ENCODE measurements at regions not wholly inside any gene's neighbourhood (a gene's known extent, or its start where the extent isn't known, plus 50 kb on each side); places are given as distances from the start of the nearest gene placed in this dataset.

DNA sequence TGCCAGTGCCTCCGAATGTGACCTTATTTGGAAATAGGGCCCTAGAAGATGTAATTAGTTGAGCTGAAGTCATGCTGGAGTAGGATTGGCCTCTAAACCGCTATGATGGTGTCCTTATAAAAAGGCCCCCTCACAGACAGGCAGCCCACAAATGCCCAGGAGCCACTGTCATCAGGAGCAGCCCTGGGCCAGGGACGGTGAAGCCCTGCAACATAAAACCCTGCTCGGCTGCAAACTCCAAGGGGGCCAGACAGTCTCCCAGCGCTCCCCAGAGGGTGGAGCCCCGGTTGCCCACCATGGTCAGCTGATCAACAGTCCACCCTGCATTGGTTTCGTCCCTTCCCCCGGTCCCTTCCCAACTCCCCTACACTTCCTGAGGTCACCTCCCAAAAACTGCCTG, 351.7 kb downstream of the FOXL1 start:
- no peaks in the 10 kb centered on the region for H3K4me1 ChIP-seq (ENCODE audit: insufficient read depth, low read length, poor library complexity, severe bottlenecking)
- no peak overlapping the region for H3K4me3 ChIP-seq (ENCODE audit: low read depth, low read length, poor library complexity, severe bottlenecking)
- H3K4me2 ChIP-seq (ENCODE audit: low read length) = no peak overlapping the region
- H2AFZ ChIP-seq (ENCODE audit: low read length) = no peak overlapping the region
- no peak overlapping the region for H3K27ac ChIP-seq (ENCODE audit: low read depth, low read length, poor library complexity, severe bottlenecking)
- BruUV-seq (replicated peaks) = no TSS peak
- H4K20me1 ChIP-seq (ENCODE audit: insufficient read depth, low read length) = no peaks in the 10 kb centered on the region
- intact Hi-C loops (cut with micrococcal nuclease; ENCODE audit: unreplicated experiment) = no loop called here
- no peaks in the 10 kb centered on the region for H3K79me2 ChIP-seq (ENCODE audit: insufficient read depth, low read depth, low read length)
- DNase-seq (ENCODE audit: low spot score) = no peak
- TF ChIP-seq EZH2phosphoT487 (IDR thresholded peaks at IDR 0.05; ENCODE audit: borderline replicate concordance, low read depth, low read length) = no peak
- TF ChIP-seq CTCF (conservative IDR thresholded peaks at IDR 0.05; ENCODE audit: low read length) = no peak
- ChIA-PET POLR2A (no interaction called here), CTCF (ENCODE audit: unreplicated experiment) (no interaction called here)
- no peaks in the 10 kb centered on the region for H3K9me3 ChIP-seq (ENCODE audit: low read length)
- H3K36me3 ChIP-seq (ENCODE audit: insufficient read depth, low read length) = no peaks in the 10 kb centered on the region
- H3K9me2 ChIP-seq (ENCODE audit: insufficient read depth, low read length) = no peaks in the 10 kb centered on the region

DNA sequence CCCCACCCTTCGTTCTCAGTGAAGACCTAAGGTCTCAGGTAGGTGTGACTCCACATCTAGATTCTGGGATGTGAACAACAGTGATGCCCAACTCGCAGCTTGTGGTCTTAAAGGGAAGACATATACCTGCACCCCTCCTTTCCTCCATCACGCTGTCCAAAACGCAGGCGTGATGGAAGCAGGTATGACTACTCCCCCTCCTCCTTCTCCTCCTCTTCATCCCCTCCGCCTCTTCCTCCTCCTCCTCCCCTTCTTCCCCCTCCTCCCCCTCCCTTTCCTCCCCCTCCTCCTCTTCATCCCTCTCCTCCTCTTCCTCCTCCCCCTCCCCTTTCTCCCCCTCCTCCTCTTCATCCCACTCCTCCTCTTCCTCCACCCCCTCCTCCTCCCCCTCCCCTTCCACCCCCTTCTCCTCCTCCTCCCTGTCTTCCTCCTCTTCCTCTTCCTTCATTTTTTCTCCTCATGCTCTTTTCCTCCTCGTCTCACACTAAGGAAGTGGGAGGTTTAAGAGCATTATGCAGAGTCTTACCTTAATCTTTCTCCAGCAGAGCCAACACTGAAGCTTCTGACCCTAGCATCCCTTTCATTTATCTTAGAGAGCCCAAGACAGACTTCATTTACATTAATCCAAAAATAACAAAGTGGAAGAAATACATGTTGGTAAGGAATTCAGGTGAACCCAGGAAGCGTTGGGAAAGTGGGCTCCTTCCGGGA, 352.5 kb downstream of the FOXL1 start:
- BruUV-seq (replicated peaks) = no TSS peak
- Histone ChIP-seq H3K4me3 (ENCODE audit: low read depth, low read length, poor library complexity, severe bottlenecking) (no peak overlapping the region), H3K4me2 (ENCODE audit: low read length) (no peak overlapping the region), H3K9me2 (ENCODE audit: insufficient read depth, low read length) (no peaks in the 10 kb centered on the region), H4K20me1 (ENCODE audit: insufficient read depth, low read length) (no peaks in the 10 kb centered on the region), H3K9me3 (ENCODE audit: low read length) (no peaks in the 10 kb centered on the region), H3K4me1 (ENCODE audit: insufficient read depth, low read length, poor library complexity, severe bottlenecking) (no peaks in the 10 kb centered on the region), H3K79me2 (ENCODE audit: insufficient read depth, low read depth, low read length) (no peaks in the 10 kb centered on the region), H2AFZ (ENCODE audit: low read length) (no peak overlapping the region), H3K36me3 (ENCODE audit: insufficient read depth, low read length) (no peaks in the 10 kb centered on the region), H3K27ac (ENCODE audit: low read depth, low read length, poor library complexity, severe bottlenecking) (no peak overlapping the region)
- ChIA-PET CTCF (ENCODE audit: unreplicated experiment) (no interaction called here), POLR2A (no interaction called here)
- no peak for DNase-seq (ENCODE audit: low spot score)
- TF ChIP-seq EZH2phosphoT487 (IDR thresholded peaks at IDR 0.05; ENCODE audit: borderline replicate concordance, low read depth, low read length) = no peak
- TF ChIP-seq CTCF (conservative IDR thresholded peaks at IDR 0.05; ENCODE audit: low read length) = no peak
- intact Hi-C loops (cut with micrococcal nuclease; ENCODE audit: unreplicated experiment) = no loop called here

DNA sequence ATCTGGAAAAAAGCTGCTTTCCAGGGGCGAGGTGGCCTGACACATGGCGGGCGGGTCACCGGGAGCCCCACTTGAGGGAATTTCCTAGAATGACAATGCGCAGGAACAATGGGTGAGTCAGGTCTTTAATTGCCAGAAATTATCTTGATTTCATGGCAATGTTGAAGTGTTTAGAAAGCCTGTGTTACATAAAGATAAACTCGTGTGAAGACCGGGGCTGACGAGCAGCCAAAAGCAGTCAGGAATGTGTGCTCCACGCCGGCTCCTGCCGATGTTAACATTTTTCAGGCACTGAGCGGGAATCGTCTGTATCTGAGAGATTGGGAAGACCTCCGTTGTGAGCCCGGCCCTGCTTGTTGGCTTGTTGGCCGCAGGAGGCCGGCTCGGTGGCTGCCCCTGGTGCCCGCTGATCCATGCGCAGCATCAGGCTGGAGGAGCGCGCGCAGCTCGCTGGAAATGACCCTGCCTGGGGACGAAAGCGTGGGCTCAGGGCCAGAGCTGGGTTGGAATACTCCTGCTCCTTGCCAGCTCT, 353.1 kb downstream of the FOXL1 start:
- no peaks in the 10 kb centered on the region for H3K9me3 ChIP-seq (ENCODE audit: low read length)
- H3K36me3 ChIP-seq (ENCODE audit: insufficient read depth, low read length) = no peaks in the 10 kb centered on the region
- no peak overlapping the region for H3K4me3 ChIP-seq (ENCODE audit: low read depth, low read length, poor library complexity, severe bottlenecking)
- H3K27ac ChIP-seq (ENCODE audit: low read depth, low read length, poor library complexity, severe bottlenecking) = no peak overlapping the region
- no peaks in the 10 kb centered on the region for H4K20me1 ChIP-seq (ENCODE audit: insufficient read depth, low read length)
- ChIA-PET CTCF (ENCODE audit: unreplicated experiment) (no interaction called here), POLR2A (no interaction called here)
- H3K9me2 ChIP-seq (ENCODE audit: insufficient read depth, low read length) = no peaks in the 10 kb centered on the region
- H3K79me2 ChIP-seq (ENCODE audit: insufficient read depth, low read depth, low read length) = no peaks in the 10 kb centered on the region
- no peak for DNase-seq (ENCODE audit: low spot score)
- intact Hi-C loops (cut with micrococcal nuclease; ENCODE audit: unreplicated experiment) = no loop called here
- TF ChIP-seq EZH2phosphoT487 (IDR thresholded peaks at IDR 0.05; ENCODE audit: borderline replicate concordance, low read depth, low read length) = no peak
- TF ChIP-seq CTCF (conservative IDR thresholded peaks at IDR 0.05; ENCODE audit: low read length) = no peak
- no TSS peak for BruUV-seq (replicated peaks)
- no peak overlapping the region for H3K4me2 ChIP-seq (ENCODE audit: low read length)
- no peaks in the 10 kb centered on the region for H3K4me1 ChIP-seq (ENCODE audit: insufficient read depth, low read length, poor library complexity, severe bottlenecking)
- H2AFZ ChIP-seq (ENCODE audit: low read length) = no peak overlapping the region

Data from OCI-LY7 (cell line).